ENCODE measurements at regions not wholly inside any gene's neighbourhood (a gene's known extent, or its start where the extent isn't known, plus 50 kb on each side); places are given as distances from the start of the nearest gene placed in this dataset.

DNA sequence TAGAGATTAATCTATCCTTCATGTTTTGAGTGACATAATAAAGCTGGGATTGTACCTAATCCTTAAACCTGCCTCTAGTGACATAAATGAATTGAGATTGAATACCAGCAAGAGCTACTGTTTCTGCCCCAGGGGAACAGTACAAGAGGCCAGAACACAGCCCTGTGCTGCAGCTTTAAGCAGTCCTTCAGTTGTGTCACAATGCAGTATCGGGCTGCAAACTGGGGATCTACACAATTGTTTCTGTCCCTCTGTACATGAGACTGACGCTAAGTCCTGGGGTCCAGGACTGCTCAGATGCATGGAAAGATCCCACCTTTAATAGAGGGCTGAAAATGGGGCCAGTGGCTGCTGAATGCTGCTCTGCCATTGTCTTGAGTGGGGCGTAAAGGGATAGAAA is 87.5 kb downstream of the MINAR1 start:
- H3K9me3 Mint-ChIP-seq = no peaks in the 10 kb centered on the region
- no peak for DNase-seq (ENCODE audit: low spot score in 2 of 2)
- no peak overlapping the region for H3K27ac Mint-ChIP-seq (ENCODE audit: low read depth)
- ATAC-seq (replicated peaks; ENCODE audit: extremely low read depth, poor library complexity, severe bottlenecking) = no peak
- no peaks in the 10 kb centered on the region for H3K4me1 Mint-ChIP-seq
- no peak overlapping the region for H3K4me3 Mint-ChIP-seq
- H3K27me3 Mint-ChIP-seq = peaks cover 47% of the 10 kb centered on the region
- H3K36me3 Mint-ChIP-seq (ENCODE audit: insufficient read depth) = peaks cover 3% of the 10 kb centered on the region

DNA sequence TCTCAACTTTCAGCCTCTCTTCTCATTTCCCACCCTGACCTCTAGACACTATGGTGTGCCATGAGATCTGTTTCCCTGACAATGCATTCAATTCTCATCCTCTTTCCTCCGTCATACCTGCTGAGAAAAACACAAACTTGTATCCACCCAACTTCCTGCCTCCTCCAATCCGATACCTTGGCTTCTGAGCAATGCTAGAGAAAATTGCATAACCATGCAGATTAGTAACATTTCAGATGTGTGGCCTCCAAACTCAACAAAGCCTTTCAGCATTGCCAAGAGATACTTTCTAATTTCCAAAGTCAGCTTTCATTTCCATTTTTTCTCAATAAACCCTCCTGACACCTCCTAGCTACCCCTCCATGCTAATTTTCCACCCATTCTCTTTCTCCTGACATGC is 88.5 kb downstream of the MINAR1 start:
- ATAC-seq (replicated peaks; ENCODE audit: extremely low read depth, poor library complexity, severe bottlenecking) (no peak), DNase-seq (ENCODE audit: low spot score in 2 of 2) (no peak)
- Mint-ChIP-seq H3K36me3 (ENCODE audit: insufficient read depth) (peaks cover 3% of the 10 kb centered on the region), H3K4me1 (no peaks in the 10 kb centered on the region), H3K27me3 (peaks cover 47% of the 10 kb centered on the region), H3K4me3 (no peak overlapping the region), H3K9me3 (no peaks in the 10 kb centered on the region), H3K27ac (ENCODE audit: low read depth) (no peak overlapping the region)

DNA sequence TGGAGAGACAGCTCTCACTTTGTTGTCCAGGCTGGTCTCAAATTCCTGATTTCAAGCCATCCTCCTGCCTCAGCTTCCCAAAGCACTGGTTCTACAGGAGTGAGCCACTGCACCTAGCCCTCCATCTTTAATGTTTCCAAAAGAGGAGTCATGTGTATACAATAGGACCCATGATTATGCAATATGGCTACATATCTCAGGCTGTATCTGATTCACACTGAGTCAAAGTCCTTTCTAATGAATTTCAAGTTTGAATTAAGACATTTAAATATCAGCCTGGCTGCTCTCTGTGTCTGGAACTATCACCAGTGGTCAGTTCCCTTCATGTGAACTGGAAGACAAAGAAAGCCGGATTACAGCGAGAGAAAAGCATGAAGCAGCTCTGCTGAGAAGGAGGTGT is 90.5 kb downstream of the MINAR1 start:
- H3K36me3 Mint-ChIP-seq (ENCODE audit: insufficient read depth) = peaks cover 3% of the 10 kb centered on the region
- no peaks in the 10 kb centered on the region for H3K9me3 Mint-ChIP-seq
- ATAC-seq (replicated peaks; ENCODE audit: extremely low read depth, poor library complexity, severe bottlenecking) = no peak
- H3K4me1 Mint-ChIP-seq = no peaks in the 10 kb centered on the region
- peaks cover 42% of the 10 kb centered on the region for H3K27me3 Mint-ChIP-seq
- H3K4me3 Mint-ChIP-seq = no peak overlapping the region
- no peak for DNase-seq (ENCODE audit: low spot score in 2 of 2)
- no peak overlapping the region for H3K27ac Mint-ChIP-seq (ENCODE audit: low read depth)

DNA sequence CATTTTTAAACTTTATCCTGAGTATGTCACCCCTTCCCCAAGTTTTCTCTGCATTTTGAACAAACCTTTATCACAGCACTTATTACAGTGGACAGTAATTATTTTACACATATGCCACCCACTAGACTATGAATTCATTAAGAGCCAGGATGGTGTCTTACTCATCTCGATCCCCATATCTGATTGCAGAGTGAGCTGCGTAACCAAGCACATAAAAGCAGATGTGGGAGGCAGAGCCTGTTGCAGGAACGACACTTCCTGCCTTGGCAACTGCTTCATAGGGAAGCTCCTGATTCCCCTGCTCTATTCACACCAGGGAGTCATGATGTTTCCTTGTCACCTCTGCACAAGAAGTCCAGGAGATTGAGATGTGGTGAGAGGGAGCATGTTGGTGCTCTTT is 91.1 kb downstream of the MINAR1 start:
- Mint-ChIP-seq H3K9me3 (no peaks in the 10 kb centered on the region), H3K4me1 (no peaks in the 10 kb centered on the region), H3K36me3 (ENCODE audit: insufficient read depth) (peaks cover 3% of the 10 kb centered on the region), H3K27me3 (peaks cover 42% of the 10 kb centered on the region), H3K4me3 (no peak overlapping the region), H3K27ac (ENCODE audit: low read depth) (no peak overlapping the region)
- DNase-seq (ENCODE audit: low spot score in 2 of 2) (no peak), ATAC-seq (replicated peaks; ENCODE audit: extremely low read depth, poor library complexity, severe bottlenecking) (no peak)

DNA sequence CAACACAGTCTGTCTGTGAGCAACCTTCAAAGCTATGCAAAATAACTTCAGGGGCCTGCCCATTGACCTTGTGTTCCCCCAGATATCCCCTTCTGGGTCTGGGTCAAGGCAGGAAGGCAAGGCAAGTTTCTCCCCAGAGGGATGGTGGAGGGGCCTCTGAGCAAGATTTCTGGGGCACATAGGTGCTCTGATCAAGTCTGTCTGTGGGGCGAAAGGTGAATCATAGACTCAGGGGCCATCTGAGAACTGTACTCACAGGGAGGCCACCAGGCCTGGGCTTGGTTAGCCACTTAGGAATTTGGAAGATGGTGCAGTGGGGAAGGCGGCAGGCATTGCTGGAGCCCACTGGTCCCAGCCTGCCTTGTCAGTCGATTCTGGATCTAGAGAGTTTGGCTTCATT is 92.4 kb downstream of the MINAR1 start:
- Mint-ChIP-seq H3K27ac (ENCODE audit: low read depth) (no peak overlapping the region), H3K36me3 (ENCODE audit: insufficient read depth) (peaks cover 3% of the 10 kb centered on the region), H3K4me1 (no peaks in the 10 kb centered on the region), H3K27me3 (peaks cover 41% of the 10 kb centered on the region), H3K9me3 (no peaks in the 10 kb centered on the region), H3K4me3 (no peak overlapping the region)
- ATAC-seq (replicated peaks; ENCODE audit: extremely low read depth, poor library complexity, severe bottlenecking) (no peak), DNase-seq (ENCODE audit: low spot score in 2 of 2) (no peak)

DNA sequence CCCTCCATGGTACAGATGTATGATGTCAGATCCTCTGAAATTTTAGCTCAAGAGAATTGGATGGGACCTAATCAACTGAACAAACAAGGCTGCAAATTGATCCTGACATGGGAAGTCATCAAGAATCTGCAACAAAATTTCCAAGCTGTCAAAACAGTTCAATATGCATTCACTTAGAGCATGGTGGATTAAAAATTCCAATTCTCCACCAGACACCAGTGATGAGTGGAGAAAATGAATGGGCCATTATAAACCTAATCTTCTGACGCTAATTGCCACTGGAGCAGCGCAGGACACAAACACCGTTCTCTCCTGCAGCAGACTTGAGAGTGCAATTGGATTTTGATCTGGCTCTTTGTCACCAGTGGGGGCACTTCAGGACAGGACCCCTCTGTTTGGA is 94.2 kb downstream of the MINAR1 start:
- no peaks in the 10 kb centered on the region for H3K4me1 Mint-ChIP-seq
- no peak overlapping the region for H3K4me3 Mint-ChIP-seq
- no peaks in the 10 kb centered on the region for H3K9me3 Mint-ChIP-seq
- no peaks in the 10 kb centered on the region for H3K36me3 Mint-ChIP-seq (ENCODE audit: insufficient read depth)
- peaks cover 43% of the 10 kb centered on the region for H3K27me3 Mint-ChIP-seq
- DNase-seq (ENCODE audit: low spot score in 2 of 2) = no peak
- H3K27ac Mint-ChIP-seq (ENCODE audit: low read depth) = no peak overlapping the region
- ATAC-seq (replicated peaks; ENCODE audit: extremely low read depth, poor library complexity, severe bottlenecking) = no peak

DNA sequence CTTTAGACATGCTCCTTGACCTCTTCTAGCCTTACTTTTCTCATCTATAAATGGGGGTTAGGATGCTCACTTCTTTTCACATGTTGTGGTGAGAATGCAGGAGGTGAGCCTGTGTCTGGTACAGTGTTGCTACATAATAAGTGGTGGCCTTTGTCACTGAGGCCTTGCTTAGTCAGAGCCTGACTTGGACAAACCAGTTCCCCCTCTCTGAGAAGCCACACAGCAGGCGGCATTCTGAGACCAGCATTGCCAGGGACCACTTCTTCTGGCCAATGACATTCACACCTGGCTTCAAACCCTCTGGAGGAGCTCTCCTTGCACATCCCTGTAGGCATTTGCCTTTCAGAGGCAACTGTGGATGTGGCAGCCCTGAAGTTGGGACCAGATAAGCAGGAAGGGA is 95.7 kb downstream of the MINAR1 start:
- no peaks in the 10 kb centered on the region for H3K9me3 Mint-ChIP-seq
- no peaks in the 10 kb centered on the region for H3K36me3 Mint-ChIP-seq (ENCODE audit: insufficient read depth)
- H3K27me3 Mint-ChIP-seq = peaks cover 51% of the 10 kb centered on the region
- no peak overlapping the region for H3K27ac Mint-ChIP-seq (ENCODE audit: low read depth)
- no peaks in the 10 kb centered on the region for H3K4me1 Mint-ChIP-seq
- H3K4me3 Mint-ChIP-seq = no peak overlapping the region
- DNase-seq (ENCODE audit: low spot score in 2 of 2) (no peak), ATAC-seq (replicated peaks; ENCODE audit: extremely low read depth, poor library complexity, severe bottlenecking) (no peak)

DNA sequence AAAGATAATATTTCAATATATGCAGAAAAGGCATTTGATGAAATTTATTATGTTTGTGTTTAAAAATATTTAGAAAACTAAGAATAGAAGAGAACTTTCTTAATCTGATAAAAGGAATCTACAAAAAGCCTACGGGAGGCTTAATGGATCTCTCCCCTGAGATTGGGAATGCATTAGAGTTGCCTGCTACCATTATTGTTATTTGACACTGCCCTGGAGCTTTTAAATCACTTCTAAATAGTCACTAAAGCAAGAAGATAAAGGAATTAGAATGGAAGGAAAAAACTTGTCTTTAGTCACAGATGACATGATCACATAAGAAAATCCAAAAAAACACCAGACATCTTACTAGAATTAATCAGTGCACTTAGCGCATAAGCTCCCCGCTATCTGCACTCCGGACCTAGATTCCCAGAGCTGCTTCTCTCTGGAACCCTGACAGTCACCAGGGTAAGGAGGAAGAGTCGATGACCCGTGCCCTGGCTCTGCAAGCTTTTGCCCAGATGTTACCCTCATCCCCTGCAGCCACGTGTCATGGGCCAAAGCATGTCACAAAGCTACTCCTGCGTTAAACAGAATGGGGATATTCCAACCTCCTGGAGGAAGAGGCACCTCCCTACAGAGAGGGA is 97.1 kb downstream of the MINAR1 start:
- Mint-ChIP-seq H3K27ac (ENCODE audit: low read depth) (no peak overlapping the region), H3K36me3 (ENCODE audit: insufficient read depth) (no peaks in the 10 kb centered on the region), H3K4me3 (no peak overlapping the region), H3K9me3 (no peaks in the 10 kb centered on the region), H3K4me1 (no peaks in the 10 kb centered on the region), H3K27me3 (peaks cover 60% of the 10 kb centered on the region)
- ATAC-seq (replicated peaks; ENCODE audit: extremely low read depth, poor library complexity, severe bottlenecking) = no peak
- no peak for DNase-seq (ENCODE audit: low spot score in 2 of 2)

DNA sequence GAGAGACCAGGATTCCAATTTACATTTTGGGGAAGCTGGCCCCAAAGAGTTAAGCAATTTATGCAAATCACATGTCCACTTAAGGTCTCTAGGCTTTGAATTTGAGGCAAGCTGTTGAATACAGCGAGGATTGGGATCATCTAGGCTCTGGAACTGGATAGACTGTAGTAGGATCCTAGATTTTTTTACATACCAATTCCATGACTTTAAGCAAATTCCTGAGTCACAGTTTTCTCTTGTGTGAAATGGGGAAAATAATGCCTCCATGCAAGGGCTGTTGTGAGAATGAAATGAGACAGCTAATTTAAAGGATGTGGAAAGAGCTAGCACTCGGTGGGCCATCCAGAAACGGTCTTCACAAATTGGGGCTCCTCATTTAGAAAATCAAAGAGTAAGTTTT is 103.4 kb downstream of the MINAR1 start:
- H3K9me3 Mint-ChIP-seq = no peaks in the 10 kb centered on the region
- peaks cover 62% of the 10 kb centered on the region for H3K27me3 Mint-ChIP-seq
- no peaks in the 10 kb centered on the region for H3K36me3 Mint-ChIP-seq (ENCODE audit: insufficient read depth)
- ATAC-seq (replicated peaks; ENCODE audit: extremely low read depth, poor library complexity, severe bottlenecking) = no peak
- no peaks in the 10 kb centered on the region for H3K4me1 Mint-ChIP-seq
- H3K27ac Mint-ChIP-seq (ENCODE audit: low read depth) = no peak overlapping the region
- no peak for DNase-seq (ENCODE audit: low spot score in 2 of 2)
- no peak overlapping the region for H3K4me3 Mint-ChIP-seq

DNA sequence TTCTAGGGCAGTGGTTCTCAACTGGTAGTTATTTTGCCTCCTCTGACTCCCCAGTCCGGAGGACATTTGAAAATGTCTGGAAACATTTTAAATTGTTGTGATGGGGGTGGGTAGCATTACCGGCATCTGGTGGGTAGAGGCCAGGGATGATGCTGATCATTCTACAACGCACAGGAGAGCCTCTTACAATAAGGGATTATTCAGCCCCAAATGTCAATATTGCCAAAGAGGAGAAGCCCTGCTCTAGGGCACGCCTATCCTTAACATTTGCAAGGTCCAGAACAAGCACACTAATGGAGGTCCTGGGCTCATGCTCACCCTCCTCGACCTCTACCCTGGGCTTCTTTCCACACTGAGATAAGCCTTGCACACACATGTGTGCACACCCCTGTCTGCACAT is 106.4 kb downstream of the MINAR1 start:
- Mint-ChIP-seq H3K4me1 (no peaks in the 10 kb centered on the region), H3K27me3 (peaks cover 44% of the 10 kb centered on the region), H3K27ac (ENCODE audit: low read depth) (no peak overlapping the region), H3K9me3 (no peaks in the 10 kb centered on the region), H3K4me3 (no peak overlapping the region), H3K36me3 (ENCODE audit: insufficient read depth) (no peaks in the 10 kb centered on the region)
- no peak for ATAC-seq (replicated peaks; ENCODE audit: extremely low read depth, poor library complexity, severe bottlenecking)
- DNase-seq (ENCODE audit: low spot score in 2 of 2) = no peak

DNA sequence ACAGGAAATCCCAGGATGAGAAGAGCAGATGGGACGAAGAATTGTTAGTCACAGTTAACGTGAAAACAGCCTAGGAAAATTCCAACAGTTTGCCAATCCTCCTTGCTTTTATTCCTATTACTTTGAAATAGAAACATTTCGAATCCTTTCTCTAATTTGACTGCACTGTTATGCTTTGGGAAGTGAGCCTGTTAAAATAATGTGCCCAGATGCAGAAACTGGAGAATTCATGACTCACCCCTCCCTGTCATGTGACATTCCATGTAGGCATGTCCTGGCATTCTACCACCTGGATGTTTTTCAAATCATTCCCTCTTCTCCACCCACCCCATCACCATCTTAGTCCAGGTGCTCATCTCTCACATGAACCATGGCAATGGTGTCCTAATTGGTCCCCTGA is 107.3 kb downstream of the MINAR1 start:
- Mint-ChIP-seq H3K27ac (ENCODE audit: low read depth) (no peak overlapping the region), H3K4me3 (no peak overlapping the region), H3K9me3 (no peaks in the 10 kb centered on the region), H3K27me3 (peaks cover 35% of the 10 kb centered on the region), H3K36me3 (ENCODE audit: insufficient read depth) (no peaks in the 10 kb centered on the region), H3K4me1 (no peaks in the 10 kb centered on the region)
- ATAC-seq (replicated peaks; ENCODE audit: extremely low read depth, poor library complexity, severe bottlenecking) (no peak), DNase-seq (ENCODE audit: low spot score in 2 of 2) (no peak)

DNA sequence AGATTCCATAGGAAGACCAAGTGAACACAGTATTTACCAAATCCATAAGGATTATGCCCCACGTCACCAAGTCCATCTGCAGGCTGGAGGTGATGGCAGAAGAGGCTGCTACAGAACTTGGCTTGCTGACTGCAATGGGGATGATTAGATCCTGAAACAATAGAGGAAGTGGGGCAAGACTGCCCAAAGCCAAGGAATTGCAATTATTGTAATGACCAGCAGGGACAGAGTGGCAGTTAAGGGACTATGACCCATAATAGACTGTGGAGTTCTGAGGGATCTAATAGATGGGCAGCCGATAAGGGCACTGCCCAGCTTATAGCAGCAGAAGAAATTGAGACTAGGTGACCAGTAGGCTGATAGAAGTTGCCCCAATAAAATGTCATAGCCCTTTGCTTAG is 108.4 kb downstream of the MINAR1 start:
- peaks cover under 1% of the 10 kb centered on the region for H3K36me3 Mint-ChIP-seq (ENCODE audit: insufficient read depth)

DNA sequence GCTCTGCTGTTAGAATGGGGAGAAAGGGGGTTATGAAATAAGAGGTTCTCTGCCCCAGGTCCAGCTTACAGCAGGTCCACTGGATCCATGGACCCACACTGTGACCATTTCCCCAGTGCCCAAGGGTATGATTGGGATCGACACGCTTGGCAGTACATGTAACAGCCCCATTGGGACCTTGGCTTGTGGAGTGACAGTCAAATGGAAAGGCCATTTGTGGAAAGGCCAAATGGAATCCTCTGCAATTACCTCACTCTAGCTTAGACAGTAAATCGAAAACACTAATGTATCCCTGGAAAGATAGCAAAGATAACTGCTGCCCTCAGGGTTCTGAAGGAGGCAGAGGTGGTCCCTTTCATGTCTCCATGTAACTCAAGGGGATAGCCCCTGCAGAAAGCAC is 109.1 kb downstream of the MINAR1 start:
- no peak overlapping the region for H3K27ac Mint-ChIP-seq (ENCODE audit: low read depth)
- H3K4me1 Mint-ChIP-seq = no peaks in the 10 kb centered on the region
- DNase-seq (ENCODE audit: low spot score in 2 of 2) (no peak), ATAC-seq (replicated peaks; ENCODE audit: extremely low read depth, poor library complexity, severe bottlenecking) (no peak)
- H3K36me3 Mint-ChIP-seq (ENCODE audit: insufficient read depth) = peaks cover 3% of the 10 kb centered on the region
- H3K27me3 Mint-ChIP-seq = peaks cover 35% of the 10 kb centered on the region
- H3K9me3 Mint-ChIP-seq = no peaks in the 10 kb centered on the region
- H3K4me3 Mint-ChIP-seq = no peak overlapping the region

More for the DNA sequence above, 108.4 kb downstream of the MINAR1 start:
- H3K9me3 Mint-ChIP-seq = no peaks in the 10 kb centered on the region
- H3K4me1 Mint-ChIP-seq = no peaks in the 10 kb centered on the region
- H3K27me3 Mint-ChIP-seq = peaks cover 29% of the 10 kb centered on the region
- H3K27ac Mint-ChIP-seq (ENCODE audit: low read depth) = no peak overlapping the region
- DNase-seq (ENCODE audit: low spot score in 2 of 2) = no peak
- no peak overlapping the region for H3K4me3 Mint-ChIP-seq
- ATAC-seq (replicated peaks; ENCODE audit: extremely low read depth, poor library complexity, severe bottlenecking) = no peak

DNA sequence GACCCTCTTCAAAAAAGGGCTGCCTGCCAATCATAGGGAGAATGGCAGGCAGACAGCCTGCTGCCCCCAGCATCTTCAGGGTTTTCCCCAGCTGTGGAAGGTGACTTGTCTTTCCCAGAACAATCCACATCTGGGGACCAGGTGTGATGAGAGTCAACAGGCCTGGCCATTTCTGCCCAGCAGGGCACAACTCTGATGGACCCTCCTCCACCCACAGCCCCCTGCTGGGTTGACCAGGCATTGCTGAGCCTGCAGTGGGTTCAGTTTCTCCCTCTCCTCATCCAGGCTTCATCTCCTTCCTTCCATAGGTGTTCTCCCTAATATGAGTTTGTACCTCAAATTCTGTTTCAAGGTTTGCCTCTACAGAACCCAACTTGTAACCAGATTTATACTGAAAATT is 111.0 kb downstream of the MINAR1 start:
- H3K4me3 Mint-ChIP-seq = no peak overlapping the region
- no peaks in the 10 kb centered on the region for H3K4me1 Mint-ChIP-seq

More for the DNA sequence above, 111.0 kb downstream of the MINAR1 start:
- peaks cover 3% of the 10 kb centered on the region for H3K36me3 Mint-ChIP-seq (ENCODE audit: insufficient read depth)
- H3K27me3 Mint-ChIP-seq = peaks cover 22% of the 10 kb centered on the region
- no peak for ATAC-seq (replicated peaks; ENCODE audit: extremely low read depth, poor library complexity, severe bottlenecking)
- H3K27ac Mint-ChIP-seq (ENCODE audit: low read depth) = no peak overlapping the region
- H3K9me3 Mint-ChIP-seq = no peaks in the 10 kb centered on the region
- DNase-seq (ENCODE audit: low spot score in 2 of 2) = no peak
